ENCODE measurements at regions not wholly inside any gene's neighbourhood (a gene's known extent, or its start where the extent isn't known, plus 50 kb on each side); places are given as distances from the start of the nearest gene placed in this dataset.
A peak's percentile ranks its signal among the peaks of the same experiment; 100 is the strongest.

- no peaks in the 10 kb centered on the region for H3K9me3 Mint-ChIP-seq
- peaks cover 10% of the 10 kb centered on the region for H3K27me3 Mint-ChIP-seq
- H3K4me3 Mint-ChIP-seq: no peak overlapping the region
- H3K36me3 Mint-ChIP-seq: no peaks in the 10 kb centered on the region
- no peak overlapping the region for H3K27ac Mint-ChIP-seq
- H3K4me1 Mint-ChIP-seq: no peaks in the 10 kb centered on the region
Observed at GRCh38 chr15:96067677-96068076, 262.8 kb upstream of the NR2F2 start.

- H3K27me3 Mint-ChIP-seq: peaks cover 10% of the 10 kb centered on the region
- no peak overlapping the region for H3K4me3 Mint-ChIP-seq
- no peaks in the 10 kb centered on the region for H3K36me3 Mint-ChIP-seq
- H3K4me1 Mint-ChIP-seq: no peaks in the 10 kb centered on the region
- no peaks in the 10 kb centered on the region for H3K9me3 Mint-ChIP-seq
- H3K27ac Mint-ChIP-seq: no peak overlapping the region
Observed at GRCh38 chr15:96068897-96069296, 261.6 kb upstream of the NR2F2 start.

GRCh38 chr15:96070636-96071035, 259.9 kb upstream of the NR2F2 start:
- H3K27me3 Mint-ChIP-seq: peaks cover 10% of the 10 kb centered on the region
- no peak overlapping the region for H3K4me3 Mint-ChIP-seq
- H3K27ac Mint-ChIP-seq: no peak overlapping the region
- H3K9me3 Mint-ChIP-seq: no peaks in the 10 kb centered on the region
- H3K36me3 Mint-ChIP-seq: no peaks in the 10 kb centered on the region
- no peaks in the 10 kb centered on the region for H3K4me1 Mint-ChIP-seq

- no peaks in the 10 kb centered on the region for H3K36me3 Mint-ChIP-seq
Observed at GRCh38 chr15:96072821-96073220, 257.7 kb upstream of the NR2F2 start.

GRCh38 chr15:96073908-96074307, 256.6 kb upstream of the NR2F2 start:
- Mint-ChIP-seq H3K9me3 (no peaks in the 10 kb centered on the region), H3K27me3 (peaks cover 8% of the 10 kb centered on the region)

More at GRCh38 chr15:96072821-96073220, 257.7 kb upstream of the NR2F2 start:
- H3K27me3 Mint-ChIP-seq: peaks cover 8% of the 10 kb centered on the region
- H3K27ac Mint-ChIP-seq: no peak overlapping the region
- H3K4me1 Mint-ChIP-seq: no peaks in the 10 kb centered on the region
- no peak overlapping the region for H3K4me3 Mint-ChIP-seq
- H3K9me3 Mint-ChIP-seq: no peaks in the 10 kb centered on the region

GRCh38 chr15:96075895-96076294, 254.6 kb upstream of the NR2F2 start:
- Mint-ChIP-seq H3K36me3 (no peaks in the 10 kb centered on the region), H3K9me3 (no peaks in the 10 kb centered on the region), H3K27me3 (peaks cover 5% of the 10 kb centered on the region), H3K4me3 (no peak overlapping the region), H3K27ac (no peak overlapping the region), H3K4me1 (no peaks in the 10 kb centered on the region)

More at GRCh38 chr15:96073908-96074307, 256.6 kb upstream of the NR2F2 start:
- H3K27ac Mint-ChIP-seq: no peak overlapping the region
- no peaks in the 10 kb centered on the region for H3K36me3 Mint-ChIP-seq
- H3K4me3 Mint-ChIP-seq: no peak overlapping the region
- no peaks in the 10 kb centered on the region for H3K4me1 Mint-ChIP-seq

GRCh38 chr15:96076350-96076749, 254.2 kb upstream of the NR2F2 start:
- H3K9me3 Mint-ChIP-seq: no peaks in the 10 kb centered on the region
- no peak overlapping the region for H3K4me3 Mint-ChIP-seq
- H3K4me1 Mint-ChIP-seq: no peaks in the 10 kb centered on the region
- peaks cover 5% of the 10 kb centered on the region for H3K27me3 Mint-ChIP-seq
- H3K36me3 Mint-ChIP-seq: no peaks in the 10 kb centered on the region
- no peak overlapping the region for H3K27ac Mint-ChIP-seq

- no peaks in the 10 kb centered on the region for H3K4me1 Mint-ChIP-seq
- no peak overlapping the region for H3K27ac Mint-ChIP-seq
- H3K27me3 Mint-ChIP-seq: peaks cover 5% of the 10 kb centered on the region
- no peak overlapping the region for H3K4me3 Mint-ChIP-seq
- H3K9me3 Mint-ChIP-seq: no peaks in the 10 kb centered on the region
- H3K36me3 Mint-ChIP-seq: no peaks in the 10 kb centered on the region
Observed at GRCh38 chr15:96079041-96079440, 251.5 kb upstream of the NR2F2 start.

- Mint-ChIP-seq H3K9me3 (no peaks in the 10 kb centered on the region), H3K27me3 (peaks cover 5% of the 10 kb centered on the region), H3K27ac (no peak overlapping the region), H3K4me1 (no peaks in the 10 kb centered on the region), H3K36me3 (no peaks in the 10 kb centered on the region), H3K4me3 (no peak overlapping the region)
Observed at GRCh38 chr15:96079882-96080281, 250.6 kb upstream of the NR2F2 start.

- Mint-ChIP-seq H3K9me3 (no peaks in the 10 kb centered on the region), H3K27ac (peak overlapping the region; percentile 43), H3K36me3 (no peaks in the 10 kb centered on the region), H3K4me1 (no peaks in the 10 kb centered on the region), H3K27me3 (peaks cover 12% of the 10 kb centered on the region), H3K4me3 (no peak overlapping the region)
Observed at GRCh38 chr15:96086164-96086563, 244.3 kb upstream of the NR2F2 start.

- H3K36me3 Mint-ChIP-seq: no peaks in the 10 kb centered on the region
- H3K4me3 Mint-ChIP-seq: no peak overlapping the region
- no peaks in the 10 kb centered on the region for H3K4me1 Mint-ChIP-seq
- no peak overlapping the region for H3K27ac Mint-ChIP-seq
- H3K9me3 Mint-ChIP-seq: no peaks in the 10 kb centered on the region
- peaks cover 12% of the 10 kb centered on the region for H3K27me3 Mint-ChIP-seq
Observed at GRCh38 chr15:96087180-96087884, 243.2 kb upstream of the NR2F2 start.

- Mint-ChIP-seq H3K4me3 (no peak overlapping the region), H3K9me3 (no peaks in the 10 kb centered on the region), H3K27ac (no peak overlapping the region), H3K36me3 (no peaks in the 10 kb centered on the region), H3K4me1 (no peaks in the 10 kb centered on the region), H3K27me3 (peaks cover 12% of the 10 kb centered on the region)
Observed at GRCh38 chr15:96088650-96089049, 241.8 kb upstream of the NR2F2 start.

- Mint-ChIP-seq H3K27ac (no peak overlapping the region), H3K36me3 (no peaks in the 10 kb centered on the region), H3K27me3 (peaks cover 14% of the 10 kb centered on the region), H3K9me3 (no peaks in the 10 kb centered on the region), H3K4me3 (no peak overlapping the region), H3K4me1 (no peaks in the 10 kb centered on the region)
Observed at GRCh38 chr15:96089405-96090058, 241.0 kb upstream of the NR2F2 start.

GRCh38 chr15:96092186-96092585, 238.3 kb upstream of the NR2F2 start:
- no peaks in the 10 kb centered on the region for H3K36me3 Mint-ChIP-seq
- H3K9me3 Mint-ChIP-seq: no peaks in the 10 kb centered on the region
- no peak overlapping the region for H3K27ac Mint-ChIP-seq
- H3K4me1 Mint-ChIP-seq: no peaks in the 10 kb centered on the region
- H3K4me3 Mint-ChIP-seq: no peak overlapping the region
- H3K27me3 Mint-ChIP-seq: peaks cover 10% of the 10 kb centered on the region

- Mint-ChIP-seq H3K27ac (no peak overlapping the region), H3K27me3 (peaks cover 10% of the 10 kb centered on the region), H3K36me3 (no peaks in the 10 kb centered on the region), H3K9me3 (no peaks in the 10 kb centered on the region), H3K4me1 (no peaks in the 10 kb centered on the region), H3K4me3 (no peak overlapping the region)
Observed at GRCh38 chr15:96093063-96093462, 237.4 kb upstream of the NR2F2 start.

GRCh38 chr15:96097661-96098060, 232.8 kb upstream of the NR2F2 start:
- Mint-ChIP-seq H3K4me3 (no peak overlapping the region), H3K9me3 (no peaks in the 10 kb centered on the region), H3K4me1 (no peaks in the 10 kb centered on the region), H3K27me3 (peaks cover 8% of the 10 kb centered on the region), H3K36me3 (no peaks in the 10 kb centered on the region), H3K27ac (no peak overlapping the region)
